HL-60 (cell line): ENCODE measurements at regions not wholly inside any gene's neighbourhood (a gene's known extent, or its start where the extent isn't known, plus 50 kb on each side); places are given as distances from the start of the nearest gene placed in this dataset.

Source experiments
- SPI1 ChIP-seq: IDR thresholded peaks from 2 replicates; pipeline ENCODE4 v1.6.1; 2012; ENCODE audit warnings: low read depth, mild to moderate bottlenecking, borderline replicate concordance
- TF ChIP-seq, protein P1 (sequence below): IDR thresholded peaks from one replicate; pipeline ENCODE4 v1.5.1; 2011; ENCODE audit warnings: low read length, control low read depth, inconsistent platforms; ENCODE audit not compliant: insufficient read depth

DNA sequence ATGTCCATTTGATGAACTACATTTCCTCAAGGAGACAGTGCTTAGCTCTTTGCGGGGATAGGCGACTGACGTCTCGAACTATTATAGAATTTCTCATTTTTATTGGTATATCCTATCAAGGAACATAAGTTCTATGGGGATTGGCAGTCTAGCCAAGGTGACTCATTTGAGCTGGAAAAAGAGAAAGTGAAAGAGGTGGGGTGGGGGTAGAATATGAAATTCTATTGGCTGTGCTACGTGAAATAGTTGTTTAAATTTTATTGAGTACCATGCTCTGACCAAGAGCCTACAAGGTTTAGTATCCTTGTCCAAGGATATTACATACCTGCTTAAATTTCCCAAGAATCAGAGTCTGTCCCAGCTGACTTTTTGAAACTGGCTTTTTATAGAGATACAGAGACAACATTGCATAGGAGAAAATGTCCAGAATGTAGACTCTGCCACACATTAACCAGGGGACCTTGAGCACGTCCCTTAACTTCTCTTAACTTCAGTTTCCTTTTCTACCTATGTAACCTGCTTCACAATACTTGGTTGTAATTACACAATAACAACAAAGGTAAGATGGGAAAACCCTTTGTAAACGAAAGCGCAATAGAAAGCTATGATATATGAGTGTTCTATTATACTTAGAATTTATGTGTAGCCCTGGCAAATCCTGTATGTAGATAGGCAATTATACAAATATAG is 226.4 kb upstream of the WWC1 start:
- TF ChIP-seq, protein P1, sequence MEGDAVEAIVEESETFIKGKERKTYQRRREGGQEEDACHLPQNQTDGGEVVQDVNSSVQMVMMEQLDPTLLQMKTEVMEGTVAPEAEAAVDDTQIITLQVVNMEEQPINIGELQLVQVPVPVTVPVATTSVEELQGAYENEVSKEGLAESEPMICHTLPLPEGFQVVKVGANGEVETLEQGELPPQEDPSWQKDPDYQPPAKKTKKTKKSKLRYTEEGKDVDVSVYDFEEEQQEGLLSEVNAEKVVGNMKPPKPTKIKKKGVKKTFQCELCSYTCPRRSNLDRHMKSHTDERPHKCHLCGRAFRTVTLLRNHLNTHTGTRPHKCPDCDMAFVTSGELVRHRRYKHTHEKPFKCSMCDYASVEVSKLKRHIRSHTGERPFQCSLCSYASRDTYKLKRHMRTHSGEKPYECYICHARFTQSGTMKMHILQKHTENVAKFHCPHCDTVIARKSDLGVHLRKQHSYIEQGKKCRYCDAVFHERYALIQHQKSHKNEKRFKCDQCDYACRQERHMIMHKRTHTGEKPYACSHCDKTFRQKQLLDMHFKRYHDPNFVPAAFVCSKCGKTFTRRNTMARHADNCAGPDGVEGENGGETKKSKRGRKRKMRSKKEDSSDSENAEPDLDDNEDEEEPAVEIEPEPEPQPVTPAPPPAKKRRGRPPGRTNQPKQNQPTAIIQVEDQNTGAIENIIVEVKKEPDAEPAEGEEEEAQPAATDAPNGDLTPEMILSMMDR: no peak
- TF ChIP-seq SPI1: no peak
